ENCODE measurements at regions not wholly inside any gene's neighbourhood (a gene's known extent, or its start where the extent isn't known, plus 50 kb on each side); places are given as distances from the start of the nearest gene placed in this dataset.
A peak's percentile ranks its signal among the peaks of the same experiment; 100 is the strongest.
"Not testable (repeated sequence)": the region's sequence is repeated elsewhere in the genome, so short reads cannot be mapped to it uniquely, and the experiment has no call there.

DNA sequence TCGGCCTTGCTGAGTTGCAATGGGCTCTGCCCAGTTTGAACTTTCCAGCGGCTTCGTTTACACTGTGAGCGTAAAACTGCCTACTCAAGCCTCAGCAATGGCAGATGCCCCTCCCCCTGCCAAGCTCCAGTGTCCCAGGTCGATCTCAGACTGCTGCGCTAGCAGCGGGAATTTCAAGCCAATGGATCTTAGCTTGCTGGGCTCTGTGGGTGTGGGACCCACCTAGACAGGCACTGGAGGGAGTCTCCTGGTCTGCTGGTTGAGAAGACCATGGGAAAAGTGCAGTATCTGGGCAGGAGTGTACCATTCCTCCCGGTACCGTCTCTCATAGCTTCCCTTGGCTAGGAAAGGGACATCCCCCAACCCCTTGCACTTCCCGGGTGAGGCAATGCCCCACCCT, 88.2 kb downstream of the KLHL28 start:
- no peak for DNase-seq
- ATAC-seq = no peak
- intact Hi-C loops (cut with DNase I, micrococcal nuclease) = no loop called here

DNA sequence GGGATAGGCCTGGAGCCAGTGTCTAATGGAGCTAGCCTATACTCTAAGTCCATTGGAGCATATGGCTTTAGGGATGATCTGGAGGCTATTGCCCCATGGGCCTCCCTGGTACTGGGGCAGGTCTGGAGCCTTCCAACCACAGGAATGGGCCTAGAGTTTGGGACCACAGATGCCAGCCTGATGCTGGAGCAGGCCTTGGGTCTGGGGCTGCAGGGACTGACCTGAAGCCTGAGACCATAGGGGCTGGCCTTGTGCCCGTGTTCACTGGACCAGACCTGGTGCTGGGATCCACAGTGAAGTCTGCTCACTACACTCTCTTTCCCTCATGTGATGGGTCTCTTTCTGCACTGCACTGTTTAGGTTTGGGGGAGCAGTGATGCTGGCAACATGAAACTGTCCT, 95.0 kb downstream of the KLHL28 start:
- intact Hi-C loops (cut with DNase I, micrococcal nuclease) = no loop called here

DNA sequence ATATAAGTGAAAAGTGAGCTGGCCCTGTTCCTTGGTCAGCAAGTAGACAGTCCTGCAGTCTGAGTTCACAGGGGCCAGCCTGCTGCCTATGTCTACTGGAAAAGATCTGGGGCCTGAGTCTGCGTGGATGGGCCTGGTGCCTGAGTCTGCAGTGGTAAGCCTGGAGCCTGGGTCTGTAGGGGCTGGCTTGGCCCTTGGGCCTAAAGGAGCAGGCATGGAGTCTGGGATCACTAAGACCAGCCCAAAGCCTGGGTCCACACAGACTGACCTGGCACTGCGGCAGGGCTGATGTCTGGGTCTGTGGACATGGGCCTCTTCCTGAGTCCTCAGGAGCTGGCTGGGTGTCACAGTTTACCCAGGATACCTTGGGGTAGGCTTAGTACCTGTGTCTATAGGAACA, 95.4 kb downstream of the KLHL28 start:
- ATAC-seq (no peak), DNase-seq (no peak)
- intact Hi-C loops (cut with DNase I, micrococcal nuclease) = no loop called here

More for the DNA sequence above, 95.0 kb downstream of the KLHL28 start:
- DNase-seq = no peak
- no peak for ATAC-seq

DNA sequence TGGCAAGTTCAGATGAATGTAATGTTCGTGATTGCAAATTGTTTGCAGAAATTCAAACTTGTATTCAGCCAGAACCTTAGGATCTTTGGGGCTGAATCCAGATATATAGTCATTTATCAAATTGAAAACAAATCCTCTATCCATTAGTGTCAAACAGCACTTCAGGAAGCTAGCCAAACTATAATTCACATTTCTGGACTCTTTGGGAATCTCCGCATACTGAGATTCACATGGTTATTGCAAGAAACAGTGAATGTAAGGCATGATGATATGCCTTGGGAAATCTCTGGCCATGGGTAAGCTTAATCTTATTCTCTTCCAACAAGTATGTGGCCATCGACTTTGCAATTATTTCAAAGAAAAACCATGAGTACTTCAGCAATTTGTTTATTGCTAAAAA, 98.5 kb downstream of the KLHL28 start:
- intact Hi-C loops (cut with DNase I, micrococcal nuclease) = no loop called here
- DNase-seq (no peak), ATAC-seq (no peak)

- intact Hi-C loops (cut with DNase I, micrococcal nuclease) = no loop called here
Measured at GRCh38 chr14:44854114-44854513, 107.6 kb downstream of the KLHL28 start.

GRCh38 chr14:44847526-44848309, 114.0 kb downstream of the KLHL28 start:
- intact Hi-C loops (cut with DNase I, micrococcal nuclease) = no loop called here
- no peak for DNase-seq
- no peak for ATAC-seq

More at GRCh38 chr14:44854114-44854513, 107.6 kb downstream of the KLHL28 start:
- ATAC-seq (no peak), DNase-seq (no peak)

- intact Hi-C loops (cut with DNase I, micrococcal nuclease) = no loop called here
- DNase-seq (no peak), ATAC-seq (no peak)
Measured at GRCh38 chr14:44846232-44846824, 115.4 kb downstream of the KLHL28 start.

DNA sequence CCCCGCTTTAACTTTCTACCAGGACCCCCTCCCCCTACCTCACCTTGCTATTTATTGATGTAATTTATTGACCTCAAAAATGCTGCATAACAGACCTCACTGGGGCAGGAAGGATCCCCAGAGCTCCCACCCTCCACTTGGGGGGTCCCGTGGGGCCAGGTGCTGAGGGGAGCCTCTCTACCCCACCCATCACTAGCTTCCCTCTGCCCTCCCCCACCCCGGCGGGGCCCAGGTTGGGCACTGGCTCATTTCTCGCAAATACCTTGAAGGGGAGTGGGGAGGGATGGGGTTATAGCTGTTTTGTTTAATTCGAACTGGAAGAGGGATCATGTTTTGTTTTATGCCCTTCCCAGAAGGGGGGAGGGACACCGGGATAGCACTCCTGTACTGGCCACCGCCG, 125.8 kb downstream of the KLHL28 start:
- DNase-seq; intact Hi-C loops (cut with DNase I, micrococcal nuclease); ATAC-seq: not testable (repeated sequence)

GRCh38 chr14:44833376-44834060, 128.2 kb downstream of the KLHL28 start:
- DNase-seq (no peak), ATAC-seq (no peak)
- intact Hi-C loops (cut with DNase I, micrococcal nuclease) = no loop called here

- ATAC-seq = no peak
- intact Hi-C loops (cut with DNase I, micrococcal nuclease) = no loop called here
- DNase-seq = no peak
Measured at GRCh38 chr14:44830371-44830770, 131.4 kb downstream of the KLHL28 start.

- ATAC-seq (no peak), DNase-seq (no peak)
- intact Hi-C loops (cut with DNase I, micrococcal nuclease) = no loop called here
Measured at GRCh38 chr14:44829021-44829420, 132.7 kb downstream of the KLHL28 start.

GRCh38 chr14:44828023-44828422, 133.7 kb downstream of the KLHL28 start:
- DNase-seq (no peak), ATAC-seq (no peak)
- intact Hi-C loops (cut with DNase I, micrococcal nuclease) = no loop called here

DNA sequence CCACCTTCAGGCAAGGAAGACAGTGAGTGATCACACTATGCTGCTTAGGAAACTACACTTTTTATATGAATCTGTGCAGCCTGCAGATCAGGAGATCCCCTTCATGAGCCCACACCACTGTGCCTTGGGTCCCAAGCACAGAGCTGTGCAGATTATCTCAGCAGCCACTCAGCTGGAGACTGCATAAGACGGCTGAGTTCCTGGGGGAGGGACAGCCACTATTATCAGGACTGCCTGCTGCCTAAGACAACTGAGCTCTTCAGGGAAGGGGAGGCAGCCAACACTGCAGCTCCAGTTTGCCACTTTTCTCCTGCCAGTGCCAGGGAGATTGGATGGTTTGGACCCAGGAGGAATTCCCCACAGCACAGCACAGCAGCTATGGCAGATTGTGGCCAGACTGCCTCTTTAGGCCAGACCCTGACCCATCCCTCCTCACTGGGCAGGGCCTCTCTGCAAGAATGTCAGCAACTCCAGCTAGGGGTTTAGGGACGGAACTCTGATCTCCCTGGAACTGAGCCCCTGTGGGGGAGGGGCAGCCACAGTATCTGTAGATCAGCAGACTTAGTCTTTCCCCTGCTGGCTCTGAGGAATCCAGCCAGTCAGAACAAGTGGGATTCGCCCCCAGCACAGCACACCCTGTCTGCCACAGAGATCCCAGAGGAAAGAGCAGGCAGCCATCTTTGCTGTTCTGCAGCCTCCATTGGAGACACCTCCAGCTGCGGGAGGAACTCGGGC, 141.3 kb downstream of the KLHL28 start:
- ATAC-seq = no peak
- intact Hi-C loops (cut with DNase I, micrococcal nuclease) = no loop called here
- DNase-seq = no peak

GRCh38 chr14:44814196-44814595, 147.6 kb downstream of the KLHL28 start:
- DNase-seq (no peak), ATAC-seq (no peak)
- intact Hi-C loops (cut with DNase I, micrococcal nuclease) = no loop called here

DNA sequence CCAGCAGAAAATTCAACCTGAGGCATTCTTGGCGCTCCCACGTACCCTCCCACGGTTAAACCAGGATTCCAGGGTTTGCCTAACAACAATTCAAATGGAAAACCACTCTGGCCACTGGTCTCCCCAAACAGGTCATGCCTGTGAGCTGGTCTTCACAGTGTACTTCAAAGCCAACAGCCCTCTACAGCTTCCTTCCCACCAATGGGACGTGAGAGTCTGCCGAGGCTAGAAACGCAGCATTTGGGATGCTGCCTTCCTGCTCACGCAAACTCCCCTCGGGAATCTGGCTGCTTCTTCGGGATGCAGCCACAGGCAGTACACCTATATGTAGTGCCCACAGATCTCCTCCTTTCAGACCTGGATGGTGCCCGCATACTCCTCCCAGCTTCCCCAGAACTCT, 149.1 kb downstream of the KLHL28 start:
- ATAC-seq = no peak
- intact Hi-C loops (cut with DNase I, micrococcal nuclease) = no loop called here
- DNase-seq = no peak

GRCh38 chr14:44804391-44804790, 157.4 kb downstream of the KLHL28 start:
- DNase-seq = no peak
- ATAC-seq = no peak
- intact Hi-C loops (cut with DNase I, micrococcal nuclease) = no loop called here

- intact Hi-C loops (cut with DNase I, micrococcal nuclease) = no loop called here
- peak; percentile 72 for ATAC-seq
Measured at GRCh38 chr14:44803239-44803905, 158.4 kb downstream of the KLHL28 start.

GRCh38 chr14:44798386-44799242, 163.1 kb downstream of the KLHL28 start:
- DNase-seq (no peak), ATAC-seq (no peak)
- intact Hi-C loops (cut with DNase I, micrococcal nuclease) = no loop called here

More at GRCh38 chr14:44803239-44803905, 158.4 kb downstream of the KLHL28 start:
- no peak for DNase-seq
